Heart left ventricle (tissue), 13 donors: ENCODE measurements at regions not wholly inside any gene's neighbourhood (a gene's known extent, or its start where the extent isn't known, plus 50 kb on each side); places are given as distances from the start of the nearest gene placed in this dataset.

Experiments used
- CTCF ChIP-seq, 12 donors: fragments of 200-600 bp; sonication (generic) in 4 of 12; IDR thresholded peaks; one replicate each; pipeline versions ENCODE4 v1.5.0 to v1.8.0; 2018 to 2022; ENCODE audit warnings: antibody characterized with exemption in 12 of 12, mild to moderate bottlenecking in 5 of 12
- POLR2A ChIP-seq, 2 donors: fragments of 450-650 bp; IDR thresholded peaks; one replicate each; pipeline ENCODE4 v1.6.1; 2017; ENCODE audit warnings: antibody characterized with exemption in 2 of 2, mild to moderate bottlenecking in 2 of 2, moderate library complexity in 2 of 2
- donor health status: ischemic (EF 13 %, LVEDD 7.1; RV severe dilation, severe dysfunction).
- donor health status: DM: no; HTN: yes; CAD: no.
- donor health status: DM: no; HTN: no; CAD: no.
- donor health status: ischemic (EF 25% LVEDD 6.9; RV normal size, moderate dysfunction).
- donor health status: ischemic (EF 25% LVEDD 5.7; RV mildly dilated, moderate dysfunction).
- donor health status: ischemic (EF 35%, LVEDD 5.7; RV mildly dilated, moderate dysfunction).
- donor health status: nonischemic (EF 11% LVEDD 7.7; RV severe dilation, severe dysfunction).
- donor health status: DM: yes; HTN: yes; CAD: no.
- donor health status: PGD.
- donor health status: ischemic (EF 29% LVEDD 5.4; RV normal size, mild dysfunction).
- donor health status: nonischemic (EF 23%, LVEDD 6.1; RV moderate dilation, normal function).

- TF ChIP-seq CTCF (IDR thresholded peaks at IDR 0.05) (no peak), POLR2A (IDR thresholded peaks at IDR 0.05) (no peak)
These were observed 195.2 kb downstream of the ATXN7L3B start for GRCh38 chr12:74732826-74733225.
